Hepatic stellate cell (primary cell): ENCODE measurements at regions not wholly inside any gene's neighbourhood (a gene's known extent, or its start where the extent isn't known, plus 50 kb on each side); places are given as distances from the start of the nearest gene placed in this dataset.

ENCODE experiments used
- DNase-seq: peaks from one replicate; pipeline ENCODE4 v3.0.0; 2011; ENCODE audit warnings: low spot score

- DNase-seq, result no peak
Measured at GRCh38 chr22:48892578-48893287, 934.9 kb downstream of the BRD1 start.

GRCh38 chr22:48891688-48892577 lies 935.7 kb downstream of the BRD1 start:
- DNase-seq, result no peak

GRCh38 chr22:48890693-48891554 lies 936.7 kb downstream of the BRD1 start:
- no peak for DNase-seq

- DNase-seq, result no peak
Measured at GRCh38 chr22:48889887-48890692, 937.6 kb downstream of the BRD1 start.

- DNase-seq, result no peak
Measured at GRCh38 chr22:48889209-48889830, 938.4 kb downstream of the BRD1 start.

GRCh38 chr22:48888466-48889208 lies 939.0 kb downstream of the BRD1 start:
- no peak for DNase-seq

GRCh38 chr22:48887394-48888332 lies 940.0 kb downstream of the BRD1 start:
- no peak for DNase-seq

GRCh38 chr22:48886604-48887393 lies 940.9 kb downstream of the BRD1 start:
- DNase-seq, result no peak

GRCh38 chr22:48885919-48886305 lies 941.8 kb downstream of the BRD1 start:
- no peak for DNase-seq

- no peak for DNase-seq
Measured at GRCh38 chr22:48885271-48885918, 942.3 kb downstream of the BRD1 start.

- DNase-seq, result no peak
Measured at GRCh38 chr22:48884786-48885185, 942.9 kb downstream of the BRD1 start.

GRCh38 chr22:48884324-48884723 lies 943.3 kb downstream of the BRD1 start:
- no peak for DNase-seq

GRCh38 chr22:48883211-48883960 lies 944.3 kb downstream of the BRD1 start:
- DNase-seq, result no peak

- DNase-seq, result no peak
Measured at GRCh38 chr22:48882636-48883200, 945.0 kb downstream of the BRD1 start.

- DNase-seq, result no peak
Measured at GRCh38 chr22:48881326-48881980, 946.2 kb downstream of the BRD1 start.

GRCh38 chr22:48880749-48881148 lies 946.9 kb downstream of the BRD1 start:
- no peak for DNase-seq
